ENCODE measurements at regions not wholly inside any gene's neighbourhood (a gene's known extent, or its start where the extent isn't known, plus 50 kb on each side); places are given as distances from the start of the nearest gene placed in this dataset.

DNA sequence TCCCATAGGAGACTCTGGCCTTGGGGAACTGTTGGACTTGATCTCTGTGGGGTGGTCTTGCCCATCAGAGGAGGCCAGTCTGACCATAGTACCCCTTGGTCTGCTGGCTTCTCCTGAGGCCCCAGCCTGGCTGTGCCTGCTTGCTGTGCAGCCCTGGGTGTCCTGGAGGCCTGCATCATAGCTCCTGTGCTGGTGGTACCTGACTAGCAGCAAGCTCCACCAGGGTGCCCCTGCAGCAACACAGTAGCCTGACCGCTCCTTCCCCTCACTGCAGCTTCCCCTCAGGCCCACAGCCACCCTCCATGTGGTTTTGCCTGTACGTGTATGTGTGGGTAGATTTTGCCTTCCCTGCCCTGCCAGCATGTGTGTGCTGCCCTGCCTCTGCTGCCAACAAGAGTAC lies 85.6 kb upstream of the TTC14 start:
- in situ Hi-C loops (cut with MboI) (no loop called here), intact Hi-C loops (cut with micrococcal nuclease; ENCODE audit: unreplicated experiment) (no loop called here)
- CTCF ChIA-PET, result no interaction called here
- Histone ChIP-seq H4K20me1 (ENCODE audit: control insufficient read depth, insufficient read depth) (no peaks in the 10 kb centered on the region), H3K36me3 (ENCODE audit: control insufficient read depth in 2 of 2, insufficient read depth in 2 of 2, low read length in 1 of 2) (no peaks in the 10 kb centered on the region), H3K27ac (ENCODE audit: control insufficient read depth, insufficient read depth) (no peak overlapping the region), H3K4me1 (ENCODE audit: control insufficient read depth, insufficient read depth, low read length) (no peaks in the 10 kb centered on the region), H3K9me3 (replicated peaks; ENCODE audit: control insufficient read depth, insufficient read depth, low read length) (no peaks in the 10 kb centered on the region; the same call in 2 of the 3 replicates), H3K4me3 (no peak overlapping the region), H3K27me3 (replicated peaks in 1 of 2; ENCODE audit: control insufficient read depth in 2 of 2, insufficient read depth in 2 of 2, low read length in 1 of 2) (no peaks in the 10 kb centered on the region), H3K4me2 (ENCODE audit: control insufficient read depth, insufficient read depth) (no peak overlapping the region), H3K79me2 (ENCODE audit: control insufficient read depth, insufficient read depth, low read length) (no peaks in the 10 kb centered on the region), H3K9ac (ENCODE audit: control insufficient read depth, insufficient read depth, low read length) (no peak overlapping the region), H2AFZ (ENCODE audit: control insufficient read depth, low read depth, low read length) (no peak overlapping the region)
- RAD21 ChIA-PET (ENCODE audit: unreplicated experiment), result no interaction called here
- 0% methylated on average over 2 of the region's 2 CpGs for WGBS (ENCODE audit: insufficient coverage, insufficient replicate concordance, low lambda C conversion rate, missing lambda C conversion rate)
- DNase-seq (ENCODE audit: low read depth, low spot score) (no peak), ATAC-seq (no peak), FAIRE-seq (no peak)
- POLR2A ChIA-PET, result no interaction called here
- no TSS peak for BruUV-seq (replicated peaks)
- TF ChIP-seq, protein P1, sequence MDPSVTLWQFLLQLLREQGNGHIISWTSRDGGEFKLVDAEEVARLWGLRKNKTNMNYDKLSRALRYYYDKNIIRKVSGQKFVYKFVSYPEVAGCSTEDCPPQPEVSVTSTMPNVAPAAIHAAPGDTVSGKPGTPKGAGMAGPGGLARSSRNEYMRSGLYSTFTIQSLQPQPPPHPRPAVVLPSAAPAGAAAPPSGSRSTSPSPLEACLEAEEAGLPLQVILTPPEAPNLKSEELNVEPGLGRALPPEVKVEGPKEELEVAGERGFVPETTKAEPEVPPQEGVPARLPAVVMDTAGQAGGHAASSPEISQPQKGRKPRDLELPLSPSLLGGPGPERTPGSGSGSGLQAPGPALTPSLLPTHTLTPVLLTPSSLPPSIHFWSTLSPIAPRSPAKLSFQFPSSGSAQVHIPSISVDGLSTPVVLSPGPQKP (IDR thresholded peaks at IDR 0.05; ENCODE audit: low read depth, low read length), result no peak
- no peak for TF ChIP-seq E2F4 (IDR thresholded peaks at IDR 0.05; ENCODE audit: low read depth, low read length)
- TF ChIP-seq CUX1 (IDR thresholded peaks at IDR 0.05; ENCODE audit: insufficient replicate concordance, low read depth, low read length), result no peak
- TF ChIP-seq CBFB (IDR thresholded peaks at IDR 0.05; ENCODE audit: low read depth), result no peak
- no peak for TF ChIP-seq ZNF274 (IDR thresholded peaks at IDR 0.05; ENCODE audit: insufficient read depth, insufficient read length)
- no peak for TF ChIP-seq ZNF384 (IDR thresholded peaks at IDR 0.05; ENCODE audit: borderline replicate concordance, low read depth, low read length)
- TF ChIP-seq WRNIP1 (IDR thresholded peaks at IDR 0.05; ENCODE audit: borderline replicate concordance, low read depth, low read length), result no peak
- TF ChIP-seq SREBF2 (IDR thresholded peaks at IDR 0.05; ENCODE audit: low read length), result no peak
- TF ChIP-seq MEF2A (IDR thresholded peaks at IDR 0.05; ENCODE audit: insufficient read depth, low read depth, low read length), result no peak
- TF ChIP-seq CHD4 (IDR thresholded peaks at IDR 0.05), result no peak
- TF ChIP-seq RUNX3 (IDR thresholded peaks at IDR 0.05; ENCODE audit: low read length), result no peak
- no peak for TF ChIP-seq NR2C2 (IDR thresholded peaks at IDR 0.05; ENCODE audit: borderline replicate concordance, control insufficient read depth, insufficient read length, low read depth)
- no peak for TF ChIP-seq ZZZ3 (IDR thresholded peaks at IDR 0.05; ENCODE audit: control insufficient read depth, insufficient read length, low read depth)
- TF ChIP-seq NR2F1 (conservative IDR thresholded peaks at IDR 0.05), result no peak
- SMC1A ChIA-PET (ENCODE audit: uncharacterized antibody, unreplicated experiment), result no interaction called here

Data from GM12878 (cell line).